Sigmoid colon (tissue), 6 donors: ENCODE measurements at regions not wholly inside any gene's neighbourhood (a gene's known extent, or its start where the extent isn't known, plus 50 kb on each side); places are given as distances from the start of the nearest gene placed in this dataset.
A peak's percentile ranks its signal among the peaks of the same experiment; 100 is the strongest.

Experiments
- DNase-seq: peaks from one replicate; pipeline ENCODE4 v3.0.0-alpha.2; 2019
- H3K27ac ChIP-seq, 4 donors: fragments of 200-600 bp; sonication (generic); one replicate each; pipeline ENCODE4 v1.5.1; 2016 to 2019; ENCODE audit warnings: mild to moderate bottlenecking in 1 of 4
- H3K27me3 ChIP-seq, 3 donors: fragments of 200-600 bp; sonication (generic); one replicate each; pipeline ENCODE4 v1.5.1; 2019; ENCODE audit warnings: mild to moderate bottlenecking in 1 of 3
- H3K36me3 ChIP-seq, 4 donors: fragments of 200-600 bp; sonication (generic); one replicate each; pipeline ENCODE4 v1.5.1; 2016 to 2019
- H3K4me1 ChIP-seq, 4 donors: fragments of 200-600 bp; sonication (generic); one replicate each; pipeline ENCODE4 v1.5.1; 2017 to 2019
- H3K4me3 ChIP-seq, 4 donors: fragments of 200-600 bp; sonication (generic); one replicate each; pipeline ENCODE4 v1.5.1; 2017 to 2019; ENCODE audit warnings: mild to moderate bottlenecking in 2 of 4, moderate library complexity in 1 of 4
- H3K9me3 ChIP-seq, 4 donors: fragments of 200-600 bp in 3 of 4; sonication (generic) in 3 of 4; one replicate each; pipeline versions ENCODE4 v1.5.1 to v1.6.1; 2013 to 2019
- EP300 ChIP-seq, 4 donors: sonication (generic); formaldehyde crosslinking; IDR thresholded peaks; one replicate each; pipeline ENCODE4 v1.6.1; 2017; ENCODE audit warnings: antibody characterized with exemption in 4 of 4
- POLR2A ChIP-seq, 2 donors: fragments of 450-650 bp; IDR thresholded peaks; one replicate each; pipeline ENCODE4 v1.6.1; 2016; ENCODE audit warnings: antibody characterized with exemption in 2 of 2, mild to moderate bottlenecking in 2 of 2, moderate library complexity in 2 of 2
- POLR2AphosphoS5 ChIP-seq, 4 donors: sonication (generic); formaldehyde crosslinking; IDR thresholded peaks; one replicate each; pipeline ENCODE4 v1.6.1; 2017; ENCODE audit warnings: antibody characterized with exemption in 4 of 4
- WGBS, 2 donors: extraction: QIAGEN DNeasy Blood & Tissue Kit; methylation state at CpG; one replicate each; pipeline ENCODE4 v1.1.7; 2013; 5-methylcytosine and 5-hydroxymethylcytosine counted together
- intact Hi-C: fragments of 100-400 bp; cut with DNase I; formaldehyde crosslinking; loops from one replicate; pipeline ENCODE4 v1.15.1; 2023
- TF ChIP-seq, protein P1 (sequence below), 4 experiments: fragments of 450-650 bp in 3 of 4; fragments of 200-600 bp in 1 of 4; IDR thresholded peaks; one replicate each; pipeline ENCODE4 v1.5.1; 2016 to 2019; ENCODE audit warnings: antibody characterized with exemption in 4 of 4, mild to moderate bottlenecking in 3 of 4, moderate library complexity in 2 of 4
- donor health status: healthy with polysubstance abuse.
- donor health status: healthy.

GRCh38 chr5:124060413-124061067, 548.6 kb downstream of the CSNK1G3 start:
- no peaks in the 10 kb centered on the region for H3K9me3 ChIP-seq
- H3K36me3 ChIP-seq = no peaks in the 10 kb centered on the region
- H3K4me3 ChIP-seq = no peak overlapping the region
- TF ChIP-seq POLR2AphosphoS5 (IDR thresholded peaks at IDR 0.05) (no peak), EP300 (IDR thresholded peaks at IDR 0.05) (no peak), POLR2A (IDR thresholded peaks at IDR 0.05) (no peak)
- TF ChIP-seq, protein P1, sequence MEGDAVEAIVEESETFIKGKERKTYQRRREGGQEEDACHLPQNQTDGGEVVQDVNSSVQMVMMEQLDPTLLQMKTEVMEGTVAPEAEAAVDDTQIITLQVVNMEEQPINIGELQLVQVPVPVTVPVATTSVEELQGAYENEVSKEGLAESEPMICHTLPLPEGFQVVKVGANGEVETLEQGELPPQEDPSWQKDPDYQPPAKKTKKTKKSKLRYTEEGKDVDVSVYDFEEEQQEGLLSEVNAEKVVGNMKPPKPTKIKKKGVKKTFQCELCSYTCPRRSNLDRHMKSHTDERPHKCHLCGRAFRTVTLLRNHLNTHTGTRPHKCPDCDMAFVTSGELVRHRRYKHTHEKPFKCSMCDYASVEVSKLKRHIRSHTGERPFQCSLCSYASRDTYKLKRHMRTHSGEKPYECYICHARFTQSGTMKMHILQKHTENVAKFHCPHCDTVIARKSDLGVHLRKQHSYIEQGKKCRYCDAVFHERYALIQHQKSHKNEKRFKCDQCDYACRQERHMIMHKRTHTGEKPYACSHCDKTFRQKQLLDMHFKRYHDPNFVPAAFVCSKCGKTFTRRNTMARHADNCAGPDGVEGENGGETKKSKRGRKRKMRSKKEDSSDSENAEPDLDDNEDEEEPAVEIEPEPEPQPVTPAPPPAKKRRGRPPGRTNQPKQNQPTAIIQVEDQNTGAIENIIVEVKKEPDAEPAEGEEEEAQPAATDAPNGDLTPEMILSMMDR (IDR thresholded peaks at IDR 0.05) = no peak
- intact Hi-C loops = no loop called here
- H3K27ac ChIP-seq = no peak overlapping the region
- DNase-seq = no peak
- peaks cover 0 to 30% (median 21%) of the 10 kb centered on the region in 4 donors for H3K4me1 ChIP-seq
- H3K27me3 ChIP-seq = no peaks in the 10 kb centered on the region
- WGBS, 2 donors = 37 to 86% methylated on average over 5 of the region's 5 CpGs

- TF ChIP-seq, protein P1 (IDR thresholded peaks at IDR 0.05) = no peak
- no peak for TF ChIP-seq EP300 (IDR thresholded peaks at IDR 0.05)
- TF ChIP-seq POLR2A (IDR thresholded peaks at IDR 0.05) = no peak
- TF ChIP-seq POLR2AphosphoS5 (IDR thresholded peaks at IDR 0.05) = no peak
- no peak for DNase-seq
- Histone ChIP-seq H3K27me3 (no peaks in the 10 kb centered on the region), H3K4me1 (peaks cover 0 to 30% (median 21%) of the 10 kb centered on the region in 4 donors), H3K27ac (no peak overlapping the region), H3K4me3 (no peak overlapping the region), H3K9me3 (no peaks in the 10 kb centered on the region), H3K36me3 (no peaks in the 10 kb centered on the region)
- intact Hi-C loops = no loop called here
Measured at GRCh38 chr5:124060011-124060410, 548.0 kb downstream of the CSNK1G3 start.

DNA sequence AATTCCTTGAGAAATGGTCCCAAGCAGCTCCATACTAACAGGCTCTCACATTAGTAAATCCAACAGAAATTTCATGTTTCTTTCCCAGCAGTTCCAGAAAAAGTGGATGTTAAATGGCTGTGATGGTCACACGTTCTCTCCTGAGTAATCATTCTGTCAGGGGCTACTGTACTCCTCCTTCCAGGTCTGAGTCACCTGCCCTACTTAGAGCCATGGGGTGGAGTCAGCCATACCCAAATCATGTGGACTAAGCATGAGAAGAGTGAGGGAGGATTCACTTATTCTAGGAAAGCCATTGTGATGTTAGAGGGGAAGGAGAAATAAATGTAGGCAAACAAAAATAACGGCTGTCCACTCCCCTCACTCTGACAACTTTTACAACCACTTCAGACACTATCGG, 547.2 kb downstream of the CSNK1G3 start:
- intact Hi-C loops = no loop called here
- no peaks in the 10 kb centered on the region for H3K9me3 ChIP-seq
- 52 to 87% methylated on average over 3 of the region's 3 CpGs for WGBS, 2 donors

GRCh38 chr5:124057724-124058231, 545.8 kb downstream of the CSNK1G3 start:
- H3K4me1 ChIP-seq = peaks cover 0 to 30% (median 21%) of the 10 kb centered on the region in 4 donors
- TF ChIP-seq POLR2A (IDR thresholded peaks at IDR 0.05) (no peak), POLR2AphosphoS5 (IDR thresholded peaks at IDR 0.05) (no peak), EP300 (IDR thresholded peaks at IDR 0.05) (no peak)
- TF ChIP-seq, protein P1 (IDR thresholded peaks at IDR 0.05) = no peak
- peak overlapping the region in 1 of 4 donors; percentile 14 for H3K4me3 ChIP-seq
- 5 to 21% methylated on average over 4 of the region's 4 CpGs for WGBS, 2 donors
- no peak overlapping the region for H3K27ac ChIP-seq
- intact Hi-C loops = no loop called here
- DNase-seq = no peak
- H3K9me3 ChIP-seq = no peaks in the 10 kb centered on the region
- no peaks in the 10 kb centered on the region for H3K27me3 ChIP-seq
- H3K36me3 ChIP-seq = no peaks in the 10 kb centered on the region

More for the DNA sequence above, 547.2 kb downstream of the CSNK1G3 start:
- no peak overlapping the region for H3K4me3 ChIP-seq
- peaks cover 0 to 30% (median 21%) of the 10 kb centered on the region in 4 donors for H3K4me1 ChIP-seq
- H3K27me3 ChIP-seq = no peaks in the 10 kb centered on the region
- no peak for DNase-seq
- TF ChIP-seq POLR2A (IDR thresholded peaks at IDR 0.05) = no peak
- TF ChIP-seq, protein P1 (IDR thresholded peaks at IDR 0.05) = no peak
- no peaks in the 10 kb centered on the region for H3K36me3 ChIP-seq
- no peak overlapping the region for H3K27ac ChIP-seq
